ENCODE measurements at regions not wholly inside any gene's neighbourhood (a gene's known extent, or its start where the extent isn't known, plus 50 kb on each side); places are given as distances from the start of the nearest gene placed in this dataset.

- intact Hi-C loops (cut with DNase I; ENCODE audit: low total_unique reads), result no loop called here
These were observed 158.9 kb upstream of the SASH1 start for GRCh38 chr6:148183776-148184175.

GRCh38 chr6:148186916-148187315, 155.7 kb upstream of the SASH1 start:
- H3K4me3 ChIP-seq (ENCODE audit: low read depth, poor library complexity, severe bottlenecking), result no peak overlapping the region
- intact Hi-C loops (cut with DNase I; ENCODE audit: low total_unique reads), result no loop called here
- WGBS, 2 donors, result 48 to 56% methylated on average over 5 of the region's 5 CpGs
- TF ChIP-seq POLR2A (IDR thresholded peaks at IDR 0.05) (no peak), CTCF (IDR thresholded peaks at IDR 0.05) (no peak)
- peak in 1 of 2 donors; percentile 18 for DNase-seq (ENCODE audit: low spot score in 2 of 2)

More at GRCh38 chr6:148183776-148184175, 158.9 kb upstream of the SASH1 start:
- H3K4me3 ChIP-seq (ENCODE audit: low read depth, poor library complexity, severe bottlenecking), result no peak overlapping the region
- no peak for DNase-seq (ENCODE audit: low spot score in 2 of 2)
- no peak for TF ChIP-seq POLR2A (IDR thresholded peaks at IDR 0.05)
- TF ChIP-seq CTCF (IDR thresholded peaks at IDR 0.05), result no peak
- 90 to 97% methylated on average over 2 of the region's 2 CpGs for WGBS, 2 donors

GRCh38 chr6:148192310-148192709, 150.3 kb upstream of the SASH1 start:
- intact Hi-C loops (cut with DNase I; ENCODE audit: low total_unique reads), result no loop called here
- TF ChIP-seq POLR2A (IDR thresholded peaks at IDR 0.05) (no peak), CTCF (IDR thresholded peaks at IDR 0.05) (no peak)
- 53 to 59% methylated on average over 4 of the region's 4 CpGs for WGBS, 2 donors
- H3K4me3 ChIP-seq (ENCODE audit: low read depth, poor library complexity, severe bottlenecking), result no peak overlapping the region
- DNase-seq (ENCODE audit: low spot score in 2 of 2), result peak in 1 of 2 donors; percentile 22

GRCh38 chr6:148193063-148193680, 149.5 kb upstream of the SASH1 start:
- no peak overlapping the region for H3K4me3 ChIP-seq (ENCODE audit: low read depth, poor library complexity, severe bottlenecking)
- no peak for TF ChIP-seq CTCF (IDR thresholded peaks at IDR 0.05)
- no peak for TF ChIP-seq POLR2A (IDR thresholded peaks at IDR 0.05)
- peak in 1 of 2 donors; percentile 43 for DNase-seq (ENCODE audit: low spot score in 2 of 2)

GRCh38 chr6:148195511-148195910, 147.1 kb upstream of the SASH1 start:
- TF ChIP-seq POLR2A (IDR thresholded peaks at IDR 0.05), result no peak
- TF ChIP-seq CTCF (IDR thresholded peaks at IDR 0.05), result no peak
- 70 to 72% methylated on average over 5 of the region's 5 CpGs for WGBS, 2 donors
- no peak for DNase-seq (ENCODE audit: low spot score in 2 of 2)
- intact Hi-C loops (cut with DNase I; ENCODE audit: low total_unique reads), result no loop called here
- H3K4me3 ChIP-seq (ENCODE audit: low read depth, poor library complexity, severe bottlenecking), result no peak overlapping the region

More at GRCh38 chr6:148193063-148193680, 149.5 kb upstream of the SASH1 start:
- intact Hi-C loops (cut with DNase I; ENCODE audit: low total_unique reads), result no loop called here
- 39 to 47% methylated on average over 5 of the region's 5 CpGs for WGBS, 2 donors

- DNase-seq (ENCODE audit: low spot score in 2 of 2), result no peak
- WGBS, 2 donors, result 95 to 96% methylated on average over 3 of the region's 3 CpGs
- no peak for TF ChIP-seq CTCF (IDR thresholded peaks at IDR 0.05)
- TF ChIP-seq POLR2A (IDR thresholded peaks at IDR 0.05), result no peak
- no peak overlapping the region for H3K4me3 ChIP-seq (ENCODE audit: low read depth, poor library complexity, severe bottlenecking)
- intact Hi-C loops (cut with DNase I; ENCODE audit: low total_unique reads), result no loop called here
These were observed 143.1 kb upstream of the SASH1 start for GRCh38 chr6:148199584-148199983.
